GM21515 (cell line): ENCODE measurements at regions not wholly inside any gene's neighbourhood (a gene's known extent, or its start where the extent isn't known, plus 50 kb on each side); places are given as distances from the start of the nearest gene placed in this dataset.

ENCODE experiments used
- ATAC-seq: cut with Tn5 transposase; IDR thresholded peaks from one replicate; pipeline ENCODE4 v1.9.1; 2021; ENCODE audit not compliant: unreplicated experiment

- no peak for ATAC-seq
Observed at GRCh38 chr13:99862244-99862643, 109.3 kb downstream of the ZIC5 start.

DNA sequence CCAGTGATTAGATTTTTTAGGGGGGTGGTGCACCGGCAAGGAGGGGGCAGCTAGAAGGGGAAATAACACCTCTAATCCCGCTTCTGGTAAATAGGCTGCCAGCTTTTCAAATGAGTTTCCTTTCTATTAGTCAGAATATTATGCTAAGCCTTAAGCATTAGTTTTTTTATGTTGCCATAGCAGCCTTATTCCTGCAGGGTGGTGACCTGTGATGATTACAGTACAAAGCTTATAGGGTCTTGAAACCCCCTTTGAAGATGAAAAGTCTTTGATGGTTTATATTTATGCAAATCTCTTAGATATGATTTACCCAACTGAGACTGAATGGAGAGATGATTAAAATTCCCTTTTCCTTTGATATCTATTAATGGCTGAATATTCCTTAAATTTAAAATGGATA, 109.8 kb downstream of the ZIC5 start:
- no peak for ATAC-seq

GRCh38 chr13:99860745-99861144, 110.8 kb downstream of the ZIC5 start:
- ATAC-seq: no peak

GRCh38 chr13:99859178-99860177, 112.1 kb downstream of the ZIC5 start:
- ATAC-seq: no peak

- no peak for ATAC-seq
Observed at GRCh38 chr13:99857738-99858137, 113.8 kb downstream of the ZIC5 start.

- no peak for ATAC-seq
Observed at GRCh38 chr13:99855526-99856420, 115.8 kb downstream of the ZIC5 start.

DNA sequence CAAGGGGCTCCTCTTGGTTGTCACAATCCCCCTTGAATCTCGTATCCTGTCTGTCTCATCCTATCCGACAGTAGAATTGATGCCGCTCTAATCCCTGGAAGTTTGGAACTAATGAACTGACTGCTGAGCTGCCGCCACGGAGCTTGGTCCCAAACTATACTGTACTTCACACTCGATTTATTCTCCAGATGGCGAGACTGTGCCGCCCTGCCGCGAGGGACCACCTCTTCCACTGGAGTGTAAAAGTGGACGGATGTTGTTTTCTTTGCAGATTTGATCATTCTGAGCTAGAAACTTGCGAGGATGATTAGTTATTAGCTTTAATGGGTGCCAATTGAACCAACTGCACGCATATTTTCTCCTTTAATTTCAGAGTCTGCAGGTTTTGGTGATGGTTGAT, 117.2 kb downstream of the ZIC5 start:
- ATAC-seq: no peak

DNA sequence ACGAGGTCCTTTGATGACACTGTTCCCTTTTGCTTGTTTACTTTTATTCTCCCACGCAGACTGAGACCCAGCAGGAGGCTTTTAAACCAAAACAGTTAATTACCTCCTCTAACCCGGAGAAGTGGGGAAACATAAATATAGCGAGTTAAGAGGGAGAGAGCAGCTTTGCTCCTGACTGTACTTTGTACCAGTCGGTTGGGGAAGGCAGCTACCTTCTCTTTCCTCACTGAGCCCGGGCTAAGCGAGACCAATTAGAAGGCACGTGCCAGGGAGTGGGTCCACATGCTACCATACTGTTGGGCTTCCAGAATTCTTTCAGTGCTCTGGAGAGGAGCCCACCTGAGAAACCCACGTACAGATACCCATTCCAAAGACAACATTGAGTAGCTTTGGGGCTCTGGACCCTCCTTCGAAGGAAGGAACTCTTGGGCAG, 124.2 kb downstream of the ZIC5 start:
- ATAC-seq: no peak

GRCh38 chr13:99845161-99845874, 126.2 kb downstream of the ZIC5 start:
- no peak for ATAC-seq

DNA sequence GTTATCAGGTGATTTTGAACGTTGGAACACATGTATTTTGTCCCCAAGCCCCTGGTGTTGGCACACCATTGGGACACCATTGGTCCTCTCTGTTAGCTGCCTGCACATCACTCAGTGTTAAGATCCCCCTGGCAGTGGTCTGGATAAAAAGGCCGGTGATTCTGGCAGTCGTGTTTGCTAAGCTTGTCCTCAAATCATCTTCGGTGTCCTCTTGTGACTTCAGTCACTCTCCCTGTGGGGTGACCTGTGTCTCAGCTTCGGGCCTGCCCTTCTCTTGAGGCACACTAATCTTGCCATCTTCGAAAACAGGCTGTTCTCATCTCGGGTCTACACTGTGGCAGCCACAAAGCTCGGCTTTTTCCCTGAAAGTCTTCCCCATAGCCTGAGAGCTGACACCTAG, 127.1 kb downstream of the ZIC5 start:
- no peak for ATAC-seq

DNA sequence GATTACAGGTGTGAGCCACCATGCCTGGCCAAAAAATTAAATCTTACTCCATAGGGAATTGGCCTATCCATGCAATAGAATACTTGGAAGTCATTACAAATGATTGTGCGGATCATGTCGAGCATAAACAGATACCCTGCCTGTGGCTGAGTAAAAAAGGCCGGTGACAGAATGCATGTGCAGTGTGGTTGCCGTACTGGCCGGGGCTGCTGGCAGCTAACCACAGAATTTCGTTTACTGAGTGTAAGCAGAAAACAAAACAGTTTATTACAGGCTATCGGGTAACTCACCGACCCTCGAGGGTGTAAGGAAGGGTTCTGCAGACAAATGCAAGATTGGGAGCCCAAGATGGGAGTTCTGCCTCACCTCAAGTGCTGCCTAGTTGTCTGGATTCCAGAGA, 127.7 kb downstream of the ZIC5 start:
- no peak for ATAC-seq

GRCh38 chr13:99842405-99842804, 129.2 kb downstream of the ZIC5 start:
- no peak for ATAC-seq

DNA sequence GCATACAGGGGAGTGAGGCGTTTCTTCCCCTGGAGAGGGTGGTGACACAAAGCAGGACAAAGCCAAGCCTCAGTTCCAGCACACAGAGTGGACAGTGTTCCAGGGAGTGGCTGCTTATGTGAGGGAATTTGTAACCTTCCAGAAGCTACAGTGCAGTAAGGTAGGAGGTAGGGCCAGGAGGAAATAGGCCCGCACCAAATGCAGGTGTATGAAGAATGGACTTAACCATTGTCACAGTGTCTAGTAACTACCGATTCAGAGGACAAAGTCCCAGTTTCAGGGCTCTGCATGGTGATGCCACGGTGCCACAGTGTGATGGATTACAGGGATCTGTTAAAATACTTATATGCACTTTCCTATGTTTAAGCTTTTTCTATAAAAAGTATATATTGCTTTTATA, 135.3 kb downstream of the ZIC5 start:
- no peak for ATAC-seq

DNA sequence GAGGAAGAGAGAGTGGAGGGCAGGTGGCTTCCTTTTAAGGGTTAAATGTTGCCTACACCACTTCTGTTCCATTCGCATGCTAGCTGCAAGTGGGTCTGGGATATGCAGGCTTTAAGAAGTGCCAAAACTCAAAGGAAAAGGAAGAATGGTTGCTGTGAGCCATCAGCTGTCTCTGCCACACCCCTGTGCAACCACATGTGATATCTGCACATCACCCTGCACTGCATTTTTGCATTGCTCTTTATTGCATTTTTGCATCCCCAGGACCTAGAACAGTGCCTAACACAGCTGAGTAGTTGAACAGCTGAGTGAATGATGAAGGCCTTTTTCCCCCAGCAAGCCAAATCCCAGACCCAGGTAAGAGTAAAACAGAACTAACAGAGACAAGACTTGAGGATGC, 136.1 kb downstream of the ZIC5 start:
- no peak for ATAC-seq

DNA sequence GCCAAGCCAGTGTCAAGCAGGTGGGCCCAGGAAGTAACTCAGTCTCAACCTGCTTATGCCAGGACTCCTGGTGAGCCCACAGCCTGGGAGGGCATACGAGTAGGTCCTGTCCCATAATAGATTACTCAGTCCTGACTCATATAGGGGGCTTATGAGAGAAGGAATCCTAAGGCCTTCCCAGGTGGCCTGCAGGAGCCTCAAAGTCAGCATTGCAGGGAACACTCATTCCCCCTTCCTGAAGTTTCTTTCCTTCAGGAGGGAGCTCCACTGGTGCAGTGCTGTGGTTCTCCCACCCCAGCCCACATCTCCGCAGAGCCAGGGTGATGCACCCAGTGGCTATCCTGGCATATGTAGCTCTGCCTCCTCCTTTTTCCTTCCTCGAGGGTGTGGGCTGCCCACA, 137.3 kb downstream of the ZIC5 start:
- ATAC-seq: no peak

DNA sequence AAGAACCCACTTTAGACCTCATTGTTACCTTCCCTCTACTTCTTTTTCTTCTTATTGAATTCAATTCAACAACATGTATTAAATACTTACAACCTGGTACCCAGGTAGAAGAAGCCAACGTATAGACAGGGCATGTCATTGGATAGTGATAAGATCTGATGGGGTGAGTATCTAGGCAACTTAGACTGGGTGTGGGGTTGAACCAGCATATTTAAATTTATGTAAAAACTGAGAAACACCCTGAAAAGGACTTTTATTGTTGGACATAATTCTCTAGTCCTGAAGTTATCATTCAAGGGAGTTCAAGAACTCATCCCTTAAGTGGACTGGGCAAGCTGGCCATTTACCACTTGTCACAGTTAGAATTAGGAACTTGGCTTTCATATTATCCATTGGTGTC, 139.2 kb downstream of the ZIC5 start:
- ATAC-seq: no peak

DNA sequence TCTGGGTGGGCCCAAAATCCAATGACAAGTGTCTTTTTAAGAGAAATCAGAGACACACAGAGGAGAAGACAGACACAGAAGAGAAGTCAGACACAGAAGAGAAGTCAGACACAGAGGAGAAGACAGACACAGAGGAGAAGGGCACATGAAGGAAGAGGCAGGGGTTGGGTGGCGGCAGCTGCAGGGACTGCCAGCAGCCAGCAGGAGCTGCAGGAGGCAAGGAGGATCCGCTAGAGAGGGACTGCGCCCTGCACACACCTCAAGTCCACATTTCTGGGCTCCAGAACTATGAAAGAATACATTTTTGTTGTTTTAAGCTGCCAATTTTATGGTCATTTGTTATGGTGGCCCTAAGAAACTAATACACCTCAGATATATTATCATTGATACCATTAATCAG, 140.6 kb downstream of the ZIC5 start:
- no peak for ATAC-seq

DNA sequence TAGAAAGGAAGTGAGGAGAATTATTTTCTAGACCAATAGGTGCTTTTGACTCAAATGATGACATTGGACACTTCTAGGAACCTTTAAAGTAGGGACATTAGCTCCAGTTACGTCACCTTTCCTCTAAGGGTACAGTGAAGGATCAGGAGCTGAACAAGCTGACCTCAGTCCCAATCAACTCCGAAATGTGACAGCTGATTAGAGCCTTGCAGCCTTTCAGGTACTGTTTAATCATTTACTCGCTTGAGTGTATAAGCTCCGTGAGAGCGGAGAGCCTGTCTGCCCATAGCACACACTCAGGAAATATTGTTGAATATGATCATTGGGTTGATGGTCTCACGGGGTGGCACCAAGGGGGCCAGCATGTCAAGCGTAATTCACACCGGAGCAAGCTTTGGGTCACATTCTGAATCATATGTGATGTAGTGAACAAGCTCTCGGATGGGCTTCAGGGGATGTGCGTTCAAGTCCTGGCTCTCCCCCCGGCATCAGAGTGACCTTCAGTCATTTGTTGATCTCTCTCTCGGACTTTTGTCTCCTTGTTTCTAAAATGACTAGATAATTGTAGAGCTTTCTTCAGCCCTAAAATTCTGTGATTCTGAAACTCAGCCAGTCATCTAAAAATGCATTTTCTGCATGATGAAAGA, 141.9 kb downstream of the ZIC5 start:
- ATAC-seq: no peak

DNA sequence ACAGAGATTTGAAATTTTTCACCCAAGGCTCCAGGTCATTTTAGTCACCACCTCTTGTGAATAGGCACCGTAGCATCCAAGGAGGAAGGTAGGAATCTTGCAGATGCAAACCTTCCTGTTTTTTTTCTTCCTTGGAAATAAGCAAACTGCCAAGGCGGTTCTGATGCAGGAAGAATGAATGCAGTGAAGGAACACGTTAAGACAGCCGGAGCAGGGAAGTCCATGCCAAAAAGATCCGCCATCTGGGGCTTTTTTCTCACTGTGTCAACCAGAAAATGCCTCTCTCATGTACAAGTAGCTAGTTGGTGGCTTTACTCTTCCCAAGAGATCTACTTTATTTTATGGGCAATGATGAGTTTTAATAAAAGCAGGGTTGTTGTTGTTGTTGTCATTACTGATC, 142.4 kb downstream of the ZIC5 start:
- ATAC-seq: no peak

GRCh38 chr13:99828735-99829134, 142.8 kb downstream of the ZIC5 start:
- no peak for ATAC-seq

DNA sequence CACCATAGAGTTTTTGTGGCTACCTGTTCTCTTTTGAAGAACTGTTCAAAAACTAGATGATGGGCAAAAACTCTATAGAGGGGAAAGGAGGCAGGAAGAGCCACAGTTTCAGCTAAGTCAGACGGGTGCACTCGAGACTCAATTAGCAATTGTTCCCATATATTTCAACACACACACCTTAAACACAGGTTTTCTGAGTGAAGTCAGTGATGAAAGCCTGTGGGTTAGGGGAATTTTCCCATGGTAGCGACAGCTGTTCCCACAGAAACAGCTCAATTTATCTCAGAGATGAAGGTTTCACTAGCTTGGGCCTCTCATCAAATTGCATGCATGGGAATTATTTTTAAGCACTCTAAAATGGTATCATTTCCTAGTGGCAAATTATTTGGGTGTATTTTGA, 143.4 kb downstream of the ZIC5 start:
- no peak for ATAC-seq
